Liver (tissue), 3 donors: ENCODE measurements at regions not wholly inside any gene's neighbourhood (a gene's known extent, or its start where the extent isn't known, plus 50 kb on each side); places are given as distances from the start of the nearest gene placed in this dataset.

ENCODE experiments used
- GABPA ChIP-seq, 2 donors: IDR thresholded peaks in 1 of 2; conservative IDR thresholded peaks in 1 of 2; 2 replicates each; pipeline ENCODE4 v1.6.1; 2016; ENCODE audit warnings: antibody characterized with exemption in 2 of 2, mild to moderate bottlenecking in 1 of 2, moderate library complexity in 1 of 2
- JUND ChIP-seq, 2 donors: IDR thresholded peaks; 2 replicates each; pipeline ENCODE4 v1.6.1; 2016; ENCODE audit warnings: antibody characterized with exemption in 2 of 2
- NR2F2 ChIP-seq: IDR thresholded peaks from 2 replicates; pipeline ENCODE4 v1.6.1; 2016; ENCODE audit warnings: antibody characterized with exemption
- RAD21 ChIP-seq, 2 donors: IDR thresholded peaks; 2 replicates each; pipeline ENCODE4 v1.6.1; 2016; ENCODE audit warnings: antibody characterized with exemption in 2 of 2, mild to moderate bottlenecking in 2 of 2
- TAF1 ChIP-seq: conservative IDR thresholded peaks from 2 replicates; pipeline ENCODE4 v1.6.1; 2016; ENCODE audit warnings: antibody characterized with exemption, mild to moderate bottlenecking
- YY1 ChIP-seq: IDR thresholded peaks from 2 replicates; pipeline ENCODE4 v1.6.1; 2016; ENCODE audit warnings: antibody characterized with exemption, mild to moderate bottlenecking
- TF ChIP-seq, protein P1 (sequence below): IDR thresholded peaks from 2 replicates; pipeline ENCODE4 v1.6.1; 2016; ENCODE audit warnings: antibody characterized with exemption
- TF ChIP-seq, protein P2 (sequence below): fragments of 150-350 bp; IDR thresholded peaks from 2 replicates; pipeline ENCODE4 v1.5.1; 2017; ENCODE audit warnings: improper control_type of control experiment, low read depth, low read length; ENCODE audit not compliant: missing input control
- TF ChIP-seq, protein P3 (sequence below): IDR thresholded peaks from 2 replicates; pipeline ENCODE4 v1.6.1; 2016; ENCODE audit warnings: antibody characterized with exemption, mild to moderate bottlenecking
- TF ChIP-seq, protein P4 (sequence below): IDR thresholded peaks from 2 replicates; pipeline ENCODE4 v1.6.1; 2016; ENCODE audit warnings: antibody characterized with exemption
- donor health status: healthy.
- donor health status: healthy.

DNA sequence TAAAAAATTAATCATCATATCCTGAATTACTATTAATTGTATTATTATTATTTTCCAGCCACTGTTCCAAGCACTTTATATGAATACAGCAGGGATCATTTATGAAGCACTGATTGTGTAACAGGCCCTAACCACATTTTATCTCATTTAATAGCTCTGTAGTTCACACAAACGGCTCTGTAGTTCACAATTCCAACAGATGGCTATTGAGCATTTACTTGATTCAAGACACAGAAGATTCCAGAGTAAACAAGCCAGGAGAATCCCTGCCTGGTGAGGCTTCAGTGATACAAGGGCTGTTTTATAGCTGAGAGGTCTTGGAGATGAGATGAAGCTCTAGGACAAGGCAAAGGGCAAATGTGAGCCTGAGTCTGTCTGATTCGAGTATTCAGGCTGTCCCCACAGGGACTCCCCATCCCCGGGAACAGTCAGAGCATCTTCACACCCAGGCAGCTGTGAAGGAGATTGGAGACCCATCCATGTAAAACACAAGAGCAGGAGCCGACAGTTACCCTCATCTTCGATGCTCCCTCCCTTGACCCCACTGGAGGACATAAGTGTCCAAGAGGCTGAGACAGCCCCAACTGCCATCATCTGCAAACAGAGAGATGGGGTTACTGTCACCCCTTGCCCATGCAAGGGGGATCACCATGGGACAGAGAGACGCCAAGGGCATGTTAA lies 222.5 kb downstream of the MN1 start:
- TF ChIP-seq, protein P1, sequence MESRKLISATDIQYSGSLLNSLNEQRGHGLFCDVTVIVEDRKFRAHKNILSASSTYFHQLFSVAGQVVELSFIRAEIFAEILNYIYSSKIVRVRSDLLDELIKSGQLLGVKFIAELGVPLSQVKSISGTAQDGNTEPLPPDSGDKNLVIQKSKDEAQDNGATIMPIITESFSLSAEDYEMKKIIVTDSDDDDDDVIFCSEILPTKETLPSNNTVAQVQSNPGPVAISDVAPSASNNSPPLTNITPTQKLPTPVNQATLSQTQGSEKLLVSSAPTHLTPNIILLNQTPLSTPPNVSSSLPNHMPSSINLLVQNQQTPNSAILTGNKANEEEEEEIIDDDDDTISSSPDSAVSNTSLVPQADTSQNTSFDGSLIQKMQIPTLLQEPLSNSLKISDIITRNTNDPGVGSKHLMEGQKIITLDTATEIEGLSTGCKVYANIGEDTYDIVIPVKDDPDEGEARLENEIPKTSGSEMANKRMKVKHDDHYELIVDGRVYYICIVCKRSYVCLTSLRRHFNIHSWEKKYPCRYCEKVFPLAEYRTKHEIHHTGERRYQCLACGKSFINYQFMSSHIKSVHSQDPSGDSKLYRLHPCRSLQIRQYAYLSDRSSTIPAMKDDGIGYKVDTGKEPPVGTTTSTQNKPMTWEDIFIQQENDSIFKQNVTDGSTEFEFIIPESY: no peak
- TF ChIP-seq GABPA (IDR thresholded peaks at IDR 0.05 in 1 of 2, conservative IDR thresholded peaks at IDR 0.05 in 1 of 2) (no peak), YY1 (no peak), RAD21 (IDR thresholded peaks at IDR 0.05) (no peak), NR2F2 (no peak), TAF1 (no peak), JUND (IDR thresholded peaks at IDR 0.05) (no peak)
- TF ChIP-seq, protein P2, sequence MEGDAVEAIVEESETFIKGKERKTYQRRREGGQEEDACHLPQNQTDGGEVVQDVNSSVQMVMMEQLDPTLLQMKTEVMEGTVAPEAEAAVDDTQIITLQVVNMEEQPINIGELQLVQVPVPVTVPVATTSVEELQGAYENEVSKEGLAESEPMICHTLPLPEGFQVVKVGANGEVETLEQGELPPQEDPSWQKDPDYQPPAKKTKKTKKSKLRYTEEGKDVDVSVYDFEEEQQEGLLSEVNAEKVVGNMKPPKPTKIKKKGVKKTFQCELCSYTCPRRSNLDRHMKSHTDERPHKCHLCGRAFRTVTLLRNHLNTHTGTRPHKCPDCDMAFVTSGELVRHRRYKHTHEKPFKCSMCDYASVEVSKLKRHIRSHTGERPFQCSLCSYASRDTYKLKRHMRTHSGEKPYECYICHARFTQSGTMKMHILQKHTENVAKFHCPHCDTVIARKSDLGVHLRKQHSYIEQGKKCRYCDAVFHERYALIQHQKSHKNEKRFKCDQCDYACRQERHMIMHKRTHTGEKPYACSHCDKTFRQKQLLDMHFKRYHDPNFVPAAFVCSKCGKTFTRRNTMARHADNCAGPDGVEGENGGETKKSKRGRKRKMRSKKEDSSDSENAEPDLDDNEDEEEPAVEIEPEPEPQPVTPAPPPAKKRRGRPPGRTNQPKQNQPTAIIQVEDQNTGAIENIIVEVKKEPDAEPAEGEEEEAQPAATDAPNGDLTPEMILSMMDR: no peak
- TF ChIP-seq, protein P3, sequence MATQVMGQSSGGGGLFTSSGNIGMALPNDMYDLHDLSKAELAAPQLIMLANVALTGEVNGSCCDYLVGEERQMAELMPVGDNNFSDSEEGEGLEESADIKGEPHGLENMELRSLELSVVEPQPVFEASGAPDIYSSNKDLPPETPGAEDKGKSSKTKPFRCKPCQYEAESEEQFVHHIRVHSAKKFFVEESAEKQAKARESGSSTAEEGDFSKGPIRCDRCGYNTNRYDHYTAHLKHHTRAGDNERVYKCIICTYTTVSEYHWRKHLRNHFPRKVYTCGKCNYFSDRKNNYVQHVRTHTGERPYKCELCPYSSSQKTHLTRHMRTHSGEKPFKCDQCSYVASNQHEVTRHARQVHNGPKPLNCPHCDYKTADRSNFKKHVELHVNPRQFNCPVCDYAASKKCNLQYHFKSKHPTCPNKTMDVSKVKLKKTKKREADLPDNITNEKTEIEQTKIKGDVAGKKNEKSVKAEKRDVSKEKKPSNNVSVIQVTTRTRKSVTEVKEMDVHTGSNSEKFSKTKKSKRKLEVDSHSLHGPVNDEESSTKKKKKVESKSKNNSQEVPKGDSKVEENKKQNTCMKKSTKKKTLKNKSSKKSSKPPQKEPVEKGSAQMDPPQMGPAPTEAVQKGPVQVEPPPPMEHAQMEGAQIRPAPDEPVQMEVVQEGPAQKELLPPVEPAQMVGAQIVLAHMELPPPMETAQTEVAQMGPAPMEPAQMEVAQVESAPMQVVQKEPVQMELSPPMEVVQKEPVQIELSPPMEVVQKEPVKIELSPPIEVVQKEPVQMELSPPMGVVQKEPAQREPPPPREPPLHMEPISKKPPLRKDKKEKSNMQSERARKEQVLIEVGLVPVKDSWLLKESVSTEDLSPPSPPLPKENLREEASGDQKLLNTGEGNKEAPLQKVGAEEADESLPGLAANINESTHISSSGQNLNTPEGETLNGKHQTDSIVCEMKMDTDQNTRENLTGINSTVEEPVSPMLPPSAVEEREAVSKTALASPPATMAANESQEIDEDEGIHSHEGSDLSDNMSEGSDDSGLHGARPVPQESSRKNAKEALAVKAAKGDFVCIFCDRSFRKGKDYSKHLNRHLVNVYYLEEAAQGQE: no peak
- TF ChIP-seq, protein P4, sequence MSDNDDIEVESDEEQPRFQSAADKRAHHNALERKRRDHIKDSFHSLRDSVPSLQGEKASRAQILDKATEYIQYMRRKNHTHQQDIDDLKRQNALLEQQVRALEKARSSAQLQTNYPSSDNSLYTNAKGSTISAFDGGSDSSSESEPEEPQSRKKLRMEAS: no peak
